ENCODE measurements at regions not wholly inside any gene's neighbourhood (a gene's known extent, or its start where the extent isn't known, plus 50 kb on each side); places are given as distances from the start of the nearest gene placed in this dataset.
A peak's percentile ranks its signal among the peaks of the same experiment; 100 is the strongest.
"Not testable (repeated sequence)": the region's sequence is repeated elsewhere in the genome, so short reads cannot be mapped to it uniquely, and the experiment has no call there.

GRCh38 chr5:50593681-50594080, 72.8 kb upstream of the PARP8 start:
- DNase-seq (ENCODE audit: low read depth): no peak
- no peak overlapping the region for H3K4me3 ChIP-seq (ENCODE audit: low read depth, low read length)
- in situ Hi-C loops (cut with HindIII; ENCODE audit: low sequenced_read_pairs): no loop called here
- TF ChIP-seq, protein P1, sequence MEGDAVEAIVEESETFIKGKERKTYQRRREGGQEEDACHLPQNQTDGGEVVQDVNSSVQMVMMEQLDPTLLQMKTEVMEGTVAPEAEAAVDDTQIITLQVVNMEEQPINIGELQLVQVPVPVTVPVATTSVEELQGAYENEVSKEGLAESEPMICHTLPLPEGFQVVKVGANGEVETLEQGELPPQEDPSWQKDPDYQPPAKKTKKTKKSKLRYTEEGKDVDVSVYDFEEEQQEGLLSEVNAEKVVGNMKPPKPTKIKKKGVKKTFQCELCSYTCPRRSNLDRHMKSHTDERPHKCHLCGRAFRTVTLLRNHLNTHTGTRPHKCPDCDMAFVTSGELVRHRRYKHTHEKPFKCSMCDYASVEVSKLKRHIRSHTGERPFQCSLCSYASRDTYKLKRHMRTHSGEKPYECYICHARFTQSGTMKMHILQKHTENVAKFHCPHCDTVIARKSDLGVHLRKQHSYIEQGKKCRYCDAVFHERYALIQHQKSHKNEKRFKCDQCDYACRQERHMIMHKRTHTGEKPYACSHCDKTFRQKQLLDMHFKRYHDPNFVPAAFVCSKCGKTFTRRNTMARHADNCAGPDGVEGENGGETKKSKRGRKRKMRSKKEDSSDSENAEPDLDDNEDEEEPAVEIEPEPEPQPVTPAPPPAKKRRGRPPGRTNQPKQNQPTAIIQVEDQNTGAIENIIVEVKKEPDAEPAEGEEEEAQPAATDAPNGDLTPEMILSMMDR (IDR thresholded peaks at IDR 0.05; ENCODE audit: low read depth, low read length, missing control alignments): no peak

DNA sequence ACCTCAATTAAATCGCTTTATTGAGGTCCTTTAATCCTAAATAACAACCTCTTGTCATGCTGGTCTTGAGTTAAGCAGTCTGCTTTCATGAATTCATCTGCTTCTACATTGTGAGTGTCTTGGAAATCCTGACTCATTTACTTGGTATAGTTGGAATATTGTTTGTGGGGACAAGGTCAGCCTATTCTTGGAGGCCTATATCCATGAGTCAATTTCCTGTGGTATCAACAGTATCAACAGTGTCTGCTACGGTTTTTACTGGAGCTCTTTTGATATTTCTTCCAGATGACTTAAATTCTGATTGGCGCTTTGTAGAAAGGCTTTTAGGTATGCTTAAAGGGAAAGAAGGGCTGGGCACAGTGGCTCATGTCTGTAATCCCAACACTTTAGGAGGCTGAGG, 71.2 kb upstream of the PARP8 start:
- DNase-seq (ENCODE audit: low read depth): peak; percentile 0
- no peak overlapping the region for H3K4me3 ChIP-seq (ENCODE audit: low read depth, low read length)
- in situ Hi-C loops (cut with HindIII; ENCODE audit: low sequenced_read_pairs): no loop called here
- TF ChIP-seq, protein P1 (IDR thresholded peaks at IDR 0.05; ENCODE audit: low read depth, low read length, missing control alignments): no peak

GRCh38 chr5:50601576-50601975, 64.9 kb upstream of the PARP8 start:
- H3K4me3 ChIP-seq (ENCODE audit: low read depth, low read length); DNase-seq (ENCODE audit: low read depth); in situ Hi-C loops (cut with HindIII; ENCODE audit: low sequenced_read_pairs): not testable (repeated sequence)

- in situ Hi-C loops (cut with HindIII; ENCODE audit: low sequenced_read_pairs): no loop called here
- TF ChIP-seq, protein P1 (IDR thresholded peaks at IDR 0.05; ENCODE audit: low read depth, low read length, missing control alignments): no peak
- DNase-seq (ENCODE audit: low read depth): no peak
- H3K4me3 ChIP-seq (ENCODE audit: low read depth, low read length): no peak overlapping the region
These were observed 60.3 kb upstream of the PARP8 start for GRCh38 chr5:50606179-50606578.

DNA sequence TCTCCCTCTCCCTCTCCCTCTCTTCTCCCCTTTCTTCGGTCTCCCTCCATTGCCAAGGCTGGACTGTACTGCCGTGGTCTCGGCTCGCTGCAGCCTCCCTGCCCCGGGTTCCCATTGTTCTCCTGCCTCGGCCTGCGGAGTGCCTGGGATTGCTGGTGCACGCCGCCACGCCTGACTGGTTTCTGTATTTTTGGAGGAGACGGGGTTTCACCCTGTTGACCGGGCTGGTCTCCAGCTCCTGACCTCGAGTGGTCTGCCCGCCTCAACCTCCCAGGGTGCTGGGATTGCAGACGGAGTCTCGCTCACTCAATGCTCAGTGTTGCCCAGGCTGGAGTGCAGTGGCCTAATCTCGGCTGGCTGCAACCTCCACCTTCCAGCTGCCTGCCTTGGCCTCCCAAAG, 59.0 kb upstream of the PARP8 start:
- DNase-seq (ENCODE audit: low read depth); H3K4me3 ChIP-seq (ENCODE audit: low read depth, low read length); in situ Hi-C loops (cut with HindIII; ENCODE audit: low sequenced_read_pairs): not testable (repeated sequence)

DNA sequence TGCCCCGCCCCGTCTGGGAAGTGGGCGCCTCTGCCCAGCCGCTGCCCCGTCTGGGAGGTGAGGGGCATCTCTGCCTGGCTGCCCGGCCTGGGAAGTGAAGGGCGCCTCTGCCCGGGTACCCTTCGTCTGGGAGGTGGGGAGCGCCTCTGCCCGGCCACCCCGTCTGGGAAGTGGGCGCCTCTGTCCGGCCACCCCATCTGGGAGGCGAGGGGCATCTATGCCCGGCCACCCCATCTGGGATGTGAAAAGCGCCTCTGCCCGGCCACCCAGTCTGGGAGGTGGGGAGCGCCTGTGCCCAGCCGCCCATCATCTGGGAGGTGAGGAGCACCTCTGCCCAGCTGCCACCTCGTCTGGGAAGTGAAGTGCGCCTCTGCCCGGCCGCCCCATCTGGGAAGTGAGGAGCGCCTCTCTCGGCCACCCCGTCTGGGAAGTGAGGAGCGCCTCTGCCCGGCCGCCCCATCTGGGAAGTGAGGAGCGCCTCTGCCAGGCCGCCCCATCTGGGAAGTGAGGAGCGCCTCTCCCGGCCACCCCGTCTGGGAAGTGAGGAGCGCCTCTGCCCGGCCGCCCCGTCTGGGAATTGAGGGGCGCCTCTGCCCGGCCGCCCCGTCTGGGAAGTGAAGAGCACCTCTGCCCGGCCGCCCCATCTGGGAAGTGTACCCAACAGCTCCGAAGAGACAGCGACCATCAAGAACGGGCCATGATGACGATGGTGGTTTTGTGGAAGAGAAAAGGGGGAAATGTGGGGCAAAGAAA, 58.3 kb upstream of the PARP8 start:
- DNase-seq (ENCODE audit: low read depth); H3K4me3 ChIP-seq (ENCODE audit: low read depth, low read length); in situ Hi-C loops (cut with HindIII; ENCODE audit: low sequenced_read_pairs): not testable (repeated sequence)

DNA sequence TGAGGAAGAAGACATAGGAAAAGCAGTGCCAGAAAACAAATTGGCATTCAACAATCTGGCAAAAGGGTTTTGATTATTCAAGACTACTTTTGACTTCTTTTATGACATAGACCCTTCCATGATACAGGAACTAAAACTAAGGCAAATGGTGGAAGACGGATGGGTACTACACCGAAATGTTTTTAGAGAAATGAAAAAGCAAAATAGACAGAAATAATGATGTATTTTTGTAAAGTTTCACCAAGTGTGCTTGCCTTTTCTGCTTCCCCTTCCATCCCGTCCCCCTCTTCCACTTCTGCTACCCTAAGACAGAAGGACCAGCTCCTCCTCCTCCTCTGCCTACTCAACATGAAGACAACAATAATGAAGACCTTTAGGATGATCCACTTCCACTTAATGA, 53.4 kb upstream of the PARP8 start:
- DNase-seq (ENCODE audit: low read depth); in situ Hi-C loops (cut with HindIII; ENCODE audit: low sequenced_read_pairs); H3K4me3 ChIP-seq (ENCODE audit: low read depth, low read length): not testable (repeated sequence)

All from astrocyte of the cerebellum (primary cell).